Dermis microvascular lymphatic vessel endothelial cell (primary cell): ENCODE measurements at regions not wholly inside any gene's neighbourhood (a gene's known extent, or its start where the extent isn't known, plus 50 kb on each side); places are given as distances from the start of the nearest gene placed in this dataset.
"Not testable (repeated sequence)": the region's sequence is repeated elsewhere in the genome, so short reads cannot be mapped to it uniquely, and the experiment has no call there.

Experiments
- DNase-seq, 2 donors: peaks; one replicate each; pipeline versions ENCODE4 v3.0.0 to v3.0.0-alpha.2; 2010; ENCODE audit warnings: low read depth in 2 of 2

DNA sequence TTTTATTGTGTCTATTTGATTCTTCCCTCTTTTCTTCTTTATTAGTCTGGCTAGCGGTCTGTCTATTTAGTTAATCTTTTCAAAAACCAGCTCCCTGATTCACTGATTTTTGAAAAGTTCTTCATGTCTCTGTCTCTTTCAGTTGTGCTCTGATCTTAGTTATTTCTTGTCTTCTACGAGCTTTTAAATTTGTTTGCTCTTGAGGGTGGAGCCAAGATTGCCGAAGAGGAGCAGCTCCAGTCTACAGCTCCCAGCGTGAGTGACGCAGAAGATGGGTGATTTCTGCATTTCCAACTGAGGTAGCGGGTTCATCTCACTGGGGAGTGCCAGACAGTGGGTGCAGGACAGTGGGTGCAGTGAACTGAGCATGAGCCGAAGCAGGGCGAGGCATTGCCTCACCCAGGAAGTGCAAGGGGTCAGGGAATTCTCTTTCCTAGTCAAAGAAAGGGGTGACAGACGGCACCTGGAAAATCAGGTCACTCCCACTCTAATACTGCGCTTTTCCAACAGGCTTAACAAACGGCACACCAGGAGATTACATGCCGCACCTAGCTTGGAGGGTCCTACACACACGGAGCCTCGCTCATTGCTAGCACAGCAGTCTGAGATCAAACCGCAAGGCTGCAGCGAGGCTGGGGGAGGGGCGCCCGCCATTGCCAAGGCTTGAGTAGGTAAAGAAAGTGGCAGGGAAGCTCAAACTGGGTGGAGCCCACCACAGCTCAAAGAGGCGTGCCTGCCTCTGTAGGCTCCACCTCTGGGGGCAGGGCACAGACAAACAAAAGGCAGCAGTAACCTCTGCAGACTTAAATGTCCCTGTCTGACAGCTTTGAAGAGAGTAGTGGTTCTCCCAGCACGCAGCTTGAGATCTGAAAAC is 220.6 kb upstream of the IRAK1BP1 start:
- DNase-seq: not testable (repeated sequence)

DNA sequence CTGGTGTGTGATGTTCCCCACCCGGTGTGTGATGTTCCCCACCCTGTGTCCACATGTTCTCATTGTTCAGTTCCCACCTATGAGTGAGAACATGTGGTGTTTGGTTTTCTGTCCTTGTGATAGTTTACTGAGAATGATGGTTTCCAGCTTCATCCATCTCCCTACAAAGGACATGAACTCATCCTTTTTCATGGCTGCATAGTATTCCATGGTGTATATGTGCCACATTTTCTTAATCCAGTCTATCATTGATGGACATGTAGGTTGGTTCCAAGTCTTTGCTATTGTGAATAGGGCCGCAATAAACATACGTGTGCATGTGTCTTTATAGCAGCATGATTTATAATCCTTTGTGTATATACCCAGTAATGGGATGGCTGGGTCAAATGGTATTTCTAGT is 201.5 kb upstream of the IRAK1BP1 start:
- not testable (repeated sequence) for DNase-seq

DNA sequence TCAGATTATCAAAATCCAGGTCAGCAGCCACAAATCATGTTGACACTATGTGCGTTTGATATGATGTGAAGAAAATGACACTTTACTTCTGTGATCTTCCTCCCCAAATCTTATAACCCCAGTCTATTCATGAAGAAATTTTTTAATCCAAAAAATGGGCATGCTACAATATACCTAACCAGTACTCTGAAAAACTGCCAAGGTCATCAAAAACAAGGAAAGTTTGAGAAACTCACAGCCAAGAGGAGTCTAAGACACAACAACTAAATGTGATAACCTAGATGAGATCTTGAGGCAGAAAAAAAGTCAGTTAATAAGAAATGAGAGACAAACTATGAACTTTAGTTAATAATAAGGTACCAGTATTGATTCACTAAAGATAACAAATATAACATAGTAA is 200.6 kb upstream of the IRAK1BP1 start:
- DNase-seq: no peak

DNA sequence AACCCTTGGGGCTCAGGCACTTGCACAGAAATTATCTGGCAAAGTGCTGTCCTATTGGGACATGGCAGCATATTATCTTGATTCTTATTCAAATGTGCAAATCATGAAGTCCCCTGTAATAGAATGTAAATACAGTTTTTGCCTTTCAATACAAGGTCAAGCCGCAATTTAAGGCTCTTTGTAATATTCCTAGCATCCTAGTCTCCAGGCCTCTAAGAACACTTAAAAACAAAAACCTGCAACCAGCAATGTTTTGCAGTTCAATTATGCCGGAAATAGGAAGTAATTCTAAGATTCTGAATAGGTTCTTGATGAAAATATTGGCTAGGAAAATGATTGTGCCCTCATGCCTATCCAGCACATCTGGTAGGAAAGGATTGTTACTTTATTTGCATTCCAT is 197.2 kb upstream of the IRAK1BP1 start:
- DNase-seq: no peak

DNA sequence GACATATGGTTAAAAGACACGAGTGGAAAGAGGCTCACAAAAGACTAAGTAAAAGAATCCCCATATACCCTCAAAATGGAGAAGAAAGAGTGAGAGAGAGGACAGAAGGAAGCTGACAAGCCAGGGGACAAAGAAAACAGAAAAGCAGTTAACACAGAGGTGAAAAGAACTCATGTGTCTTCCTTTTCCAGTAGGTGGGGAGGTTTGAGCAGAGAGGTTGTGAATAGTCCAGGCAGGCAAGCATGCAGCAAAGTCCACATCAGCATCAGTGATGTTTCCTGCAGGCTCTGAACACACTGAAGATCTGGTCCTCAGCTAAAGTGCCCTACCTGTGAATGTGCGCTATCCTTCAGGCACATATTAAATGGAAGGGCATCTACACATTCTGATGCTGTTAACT is 196.5 kb upstream of the IRAK1BP1 start:
- no peak for DNase-seq

DNA sequence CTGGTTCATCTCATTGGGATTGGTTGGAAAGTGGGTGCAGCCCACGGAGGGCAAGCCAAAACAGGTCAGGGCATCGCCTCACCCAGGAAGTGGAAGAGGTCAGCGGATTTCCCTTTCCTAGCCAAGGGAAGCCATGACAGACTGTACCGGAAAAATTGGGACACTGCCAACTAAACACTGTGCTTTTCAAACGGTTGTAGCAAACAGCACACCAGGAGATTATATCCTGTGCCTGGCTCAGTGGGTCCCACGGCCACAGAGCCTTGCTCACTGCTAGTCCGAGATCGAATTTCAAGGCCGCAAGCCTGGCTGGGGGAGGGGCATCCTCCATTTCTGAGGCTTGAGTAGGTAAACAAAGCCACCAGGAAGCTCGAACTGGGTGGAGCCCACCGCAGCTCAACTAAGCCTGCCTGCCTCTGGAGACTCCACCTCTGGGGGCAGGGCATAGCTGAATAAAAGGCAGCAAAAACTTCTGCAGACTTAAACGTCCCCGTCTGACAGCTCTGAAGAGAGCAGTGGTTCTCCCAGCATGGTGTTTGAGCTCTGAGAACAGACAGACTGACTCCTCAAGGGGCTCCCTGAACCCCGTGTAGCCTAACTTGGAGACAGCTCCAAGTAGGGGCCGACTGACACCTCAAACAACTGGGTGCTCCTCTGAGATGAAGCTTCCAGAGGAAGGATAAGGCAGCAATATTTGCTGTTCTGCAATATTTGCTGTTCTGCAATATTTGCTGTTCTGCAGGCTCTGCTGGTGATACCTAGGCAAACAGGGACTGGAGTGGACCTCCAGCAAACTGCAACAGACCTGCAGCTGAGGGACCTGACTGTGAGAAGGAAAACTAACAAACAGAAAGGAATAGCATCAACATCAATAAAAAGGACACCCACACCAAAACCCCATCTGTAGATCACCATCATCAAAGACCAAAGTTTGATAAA is 191.0 kb upstream of the IRAK1BP1 start:
- not testable (repeated sequence) for DNase-seq

DNA sequence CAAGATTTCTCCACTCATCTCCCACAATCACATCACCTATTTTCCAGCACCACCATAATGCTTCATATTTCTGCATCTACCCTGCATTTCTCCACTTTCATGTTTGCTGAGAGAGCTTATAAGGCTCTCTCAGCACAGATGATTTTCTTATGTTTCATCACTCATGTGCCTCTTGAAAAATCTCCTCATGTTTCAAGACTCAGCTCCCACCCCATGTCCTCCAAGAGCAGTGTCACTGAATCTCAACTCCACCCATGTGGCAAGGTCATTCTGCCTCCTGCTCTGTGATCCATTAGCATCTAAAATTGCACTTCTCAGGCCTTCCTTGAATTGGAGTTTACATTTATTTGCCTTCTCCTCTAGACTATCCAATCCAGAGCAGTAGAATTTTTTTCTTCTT is 178.7 kb upstream of the IRAK1BP1 start:
- DNase-seq: no peak

DNA sequence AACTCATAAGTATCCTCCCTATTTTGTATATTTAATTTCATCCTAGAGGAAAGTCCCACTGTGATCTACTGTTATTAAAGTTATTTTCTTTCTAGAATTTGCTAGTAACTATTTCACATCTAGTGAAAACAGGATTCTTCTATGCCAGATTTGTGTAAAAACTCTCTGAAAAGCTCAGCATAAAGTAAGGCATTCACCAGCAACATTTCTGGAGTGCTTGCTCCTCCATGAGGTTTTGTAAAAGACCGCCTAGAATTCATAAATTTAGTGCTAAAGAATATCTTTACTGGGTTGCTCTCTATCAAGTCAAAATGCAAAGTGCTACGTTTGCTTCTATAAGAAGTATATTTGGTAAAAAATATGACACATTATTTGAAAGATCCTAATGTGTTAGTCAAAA is 173.5 kb upstream of the IRAK1BP1 start:
- DNase-seq: peak; percentile 1 to 11

DNA sequence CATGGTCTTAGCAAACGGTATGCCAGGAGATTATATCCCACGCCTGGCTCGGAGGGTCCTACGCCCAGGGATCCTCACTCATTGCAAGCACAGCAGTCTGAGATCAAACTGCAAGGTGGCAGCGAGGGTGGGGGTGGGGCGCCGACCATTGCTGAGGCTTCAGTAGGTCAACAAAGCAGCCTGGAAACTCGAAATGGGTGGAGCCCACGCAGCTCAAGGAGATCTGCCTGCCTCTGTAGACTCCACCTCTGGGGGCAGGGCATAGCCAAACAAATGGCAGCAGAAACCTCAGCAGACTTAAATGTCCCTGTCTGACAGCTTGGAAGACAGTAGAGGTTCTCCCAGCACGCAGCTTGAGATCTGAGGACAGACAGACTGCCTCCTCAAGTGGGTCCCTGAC is 172.7 kb upstream of the IRAK1BP1 start:
- DNase-seq: not testable (repeated sequence)

DNA sequence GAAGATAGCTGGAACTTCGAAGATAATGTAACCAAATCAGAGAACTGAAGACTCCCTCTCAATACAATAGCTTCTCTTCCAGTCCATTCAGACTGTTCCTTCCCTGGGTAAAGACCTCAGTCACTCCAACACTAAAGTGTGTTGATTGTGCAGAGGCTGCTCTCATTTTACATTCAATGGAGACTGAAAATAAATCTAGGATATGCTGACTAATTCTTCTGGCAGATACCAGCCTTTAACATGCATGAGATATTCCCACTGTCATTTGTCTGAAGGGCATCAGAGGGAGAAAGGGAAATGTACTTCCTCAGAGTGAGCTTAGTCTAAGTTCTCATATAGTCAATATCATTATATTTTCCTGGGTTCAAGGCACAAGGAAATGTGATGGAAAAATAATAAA is 166.4 kb upstream of the IRAK1BP1 start:
- DNase-seq: no peak

DNA sequence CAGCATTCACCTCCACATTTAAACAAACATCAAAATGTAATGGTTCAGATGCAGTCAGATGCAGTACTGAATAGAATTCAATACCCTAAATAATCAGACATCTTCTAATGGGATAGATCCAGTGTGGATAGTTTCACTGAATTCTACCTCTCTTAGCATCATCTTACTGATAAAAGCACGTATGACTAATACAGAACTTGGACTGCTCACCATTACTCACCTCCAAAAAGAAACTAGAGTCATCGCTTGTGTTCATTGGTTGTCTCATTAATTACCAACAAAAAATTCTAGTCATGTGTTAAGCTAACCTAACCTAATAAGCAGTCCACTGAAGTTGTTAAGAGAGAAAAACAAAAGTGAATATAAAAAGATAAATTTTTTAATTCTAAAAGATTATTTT is 165.9 kb upstream of the IRAK1BP1 start:
- DNase-seq: peak in 1 of 2 donors; percentile 2

DNA sequence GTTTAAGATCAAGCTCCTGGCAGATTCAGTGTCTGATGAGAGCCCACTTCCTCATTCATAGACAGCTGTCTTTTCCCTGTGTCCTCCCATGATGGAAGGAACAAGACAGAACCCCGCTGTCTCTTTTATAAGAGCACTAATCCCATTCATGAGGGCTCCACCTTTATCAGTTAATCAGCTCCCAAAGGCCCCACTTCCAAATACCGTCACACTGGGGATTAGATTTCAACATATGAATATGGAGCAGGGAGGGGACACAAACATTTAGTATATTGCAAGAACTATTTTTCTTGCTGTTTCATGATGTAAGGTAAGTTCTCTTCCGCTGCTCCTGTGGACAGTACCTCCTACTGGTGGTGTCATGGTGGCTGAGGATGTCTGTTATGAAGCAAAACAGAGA is 158.3 kb upstream of the IRAK1BP1 start:
- no peak for DNase-seq

DNA sequence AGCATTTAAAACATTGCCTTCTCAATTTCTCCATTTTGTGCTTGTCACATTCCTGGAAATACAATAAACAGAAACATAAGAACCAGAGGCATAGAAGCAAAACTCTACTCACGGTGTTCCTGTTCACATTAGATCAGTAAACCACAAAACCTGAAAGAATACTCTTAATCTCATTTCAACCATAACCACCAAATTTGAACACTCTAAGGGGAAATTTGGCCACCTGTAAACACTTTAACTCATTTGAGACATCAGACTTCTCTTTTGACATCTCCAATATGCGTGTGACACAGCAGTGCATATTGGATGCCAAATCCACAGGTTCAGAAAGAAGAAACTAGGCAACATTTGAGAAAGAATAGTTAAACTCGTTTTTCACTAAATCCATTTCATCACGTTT is 153.8 kb upstream of the IRAK1BP1 start:
- DNase-seq: no peak

DNA sequence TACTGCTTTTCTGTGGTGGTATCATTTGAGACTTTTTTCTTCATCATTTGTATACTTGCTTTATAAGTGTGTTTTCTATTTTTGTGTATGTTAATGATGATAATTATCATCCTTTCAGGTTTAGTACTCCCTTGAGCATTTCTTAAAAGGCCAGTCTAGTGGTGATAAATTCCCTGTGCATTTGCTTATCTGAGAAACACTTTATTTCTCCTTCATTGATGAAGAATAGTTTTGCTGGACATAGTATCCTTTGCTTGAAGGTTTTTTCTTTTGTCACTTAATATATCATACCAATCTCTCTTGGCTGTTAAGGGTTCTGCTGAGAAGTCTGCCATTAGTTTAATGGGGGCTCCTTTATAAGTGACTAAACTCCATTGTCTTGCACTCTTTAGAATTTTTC is 123.2 kb upstream of the IRAK1BP1 start:
- DNase-seq: no peak

DNA sequence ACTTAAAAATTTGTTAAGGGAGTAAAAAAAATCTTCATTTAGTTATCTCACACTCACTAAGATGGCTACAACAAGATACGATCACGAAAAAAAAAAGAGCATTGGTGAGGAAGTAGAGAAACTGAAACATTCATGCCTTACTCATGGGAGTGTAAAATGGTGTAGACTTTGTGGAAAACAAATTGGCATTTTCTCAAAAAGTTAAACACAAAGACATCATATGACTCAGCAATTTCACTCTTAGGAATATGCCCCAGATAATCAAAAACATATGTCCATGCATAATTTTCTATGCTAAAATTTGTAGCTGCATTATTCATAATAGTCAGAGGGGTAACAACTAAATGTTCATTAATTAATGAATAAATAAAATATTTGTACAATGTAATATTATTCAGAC is 120.9 kb upstream of the IRAK1BP1 start:
- no peak for DNase-seq

DNA sequence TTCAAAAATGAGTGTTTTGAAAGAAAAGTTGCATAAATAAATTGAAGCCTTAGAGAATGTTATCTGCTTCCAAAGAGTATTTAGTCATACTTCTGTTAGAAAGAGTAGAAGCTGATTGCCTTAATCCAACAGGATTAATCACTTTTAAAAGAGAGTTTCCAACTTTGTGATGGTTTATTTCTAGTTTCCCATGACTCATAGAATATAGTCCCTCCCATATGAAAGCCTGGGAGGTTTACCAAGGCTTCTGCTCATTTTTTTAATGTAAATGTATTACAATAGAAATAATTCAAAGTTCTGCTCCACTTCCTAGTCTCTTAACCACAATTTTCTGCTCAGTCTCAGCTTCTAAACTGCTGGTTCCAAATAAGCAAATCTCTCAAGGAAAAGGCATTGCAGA is 118.0 kb upstream of the IRAK1BP1 start:
- DNase-seq: no peak

DNA sequence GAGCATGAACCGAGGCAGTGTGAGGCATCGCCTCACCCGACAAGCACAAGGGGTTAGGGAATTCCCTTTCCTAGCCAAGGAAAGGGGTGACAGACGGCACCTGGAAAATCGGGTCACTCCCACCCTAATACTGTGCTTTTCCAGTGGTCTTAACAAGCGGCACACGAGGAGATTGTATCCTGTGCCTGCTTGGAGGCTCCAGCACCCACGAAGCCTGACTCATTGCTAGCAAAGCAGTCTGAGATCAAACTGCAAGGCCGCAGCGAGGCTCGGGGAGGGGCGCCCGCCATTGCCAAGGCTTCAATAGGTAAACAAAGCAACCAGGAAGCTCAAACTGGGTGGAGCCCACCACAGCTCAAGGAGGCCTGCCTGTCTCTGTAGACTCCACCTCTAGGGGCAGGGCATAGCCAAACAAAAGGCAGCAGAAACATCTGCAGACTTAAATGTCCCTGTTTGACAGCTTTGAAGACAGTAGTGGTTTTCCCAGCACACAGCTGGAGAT is 109.0 kb upstream of the IRAK1BP1 start:
- DNase-seq: not testable (repeated sequence)

DNA sequence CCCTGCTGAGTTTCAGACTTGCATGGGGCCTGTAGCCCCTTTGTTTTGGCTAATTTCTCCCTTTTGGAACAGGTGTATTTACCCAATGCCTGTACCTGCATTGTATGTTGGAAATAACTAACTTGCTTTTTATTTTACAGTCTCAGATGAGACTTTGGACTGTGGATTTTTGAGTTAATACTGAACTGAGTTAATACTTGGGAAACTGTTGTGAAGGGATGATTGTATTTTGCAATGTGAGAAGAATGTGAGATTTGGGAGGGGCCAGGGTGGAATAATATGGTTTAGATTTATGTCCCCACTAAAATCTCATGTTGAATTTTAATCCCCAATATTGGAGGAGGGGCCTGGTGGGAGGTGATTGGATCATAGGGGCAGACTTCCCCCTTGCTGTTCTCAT is 99.1 kb upstream of the IRAK1BP1 start:
- no peak for DNase-seq

DNA sequence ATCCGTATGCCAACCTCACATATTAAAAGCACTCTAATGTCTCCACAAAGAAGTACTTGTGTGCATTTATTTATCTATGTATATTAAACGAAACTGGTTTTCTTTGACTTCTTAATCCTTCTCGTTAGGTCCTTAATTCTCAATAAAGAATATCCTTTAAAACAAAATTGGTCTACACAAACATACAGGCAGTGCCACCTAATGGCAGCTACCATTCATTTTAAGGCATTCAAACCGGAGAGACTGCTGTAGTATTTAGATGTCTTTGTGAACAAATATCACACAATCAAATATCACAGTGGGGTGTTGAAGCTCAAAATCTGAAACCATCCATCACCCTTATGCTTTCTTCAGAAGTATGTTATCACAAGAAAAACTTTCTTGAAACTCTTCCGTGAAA is 96.6 kb upstream of the IRAK1BP1 start:
- peak in 1 of 2 donors; percentile 5 for DNase-seq

DNA sequence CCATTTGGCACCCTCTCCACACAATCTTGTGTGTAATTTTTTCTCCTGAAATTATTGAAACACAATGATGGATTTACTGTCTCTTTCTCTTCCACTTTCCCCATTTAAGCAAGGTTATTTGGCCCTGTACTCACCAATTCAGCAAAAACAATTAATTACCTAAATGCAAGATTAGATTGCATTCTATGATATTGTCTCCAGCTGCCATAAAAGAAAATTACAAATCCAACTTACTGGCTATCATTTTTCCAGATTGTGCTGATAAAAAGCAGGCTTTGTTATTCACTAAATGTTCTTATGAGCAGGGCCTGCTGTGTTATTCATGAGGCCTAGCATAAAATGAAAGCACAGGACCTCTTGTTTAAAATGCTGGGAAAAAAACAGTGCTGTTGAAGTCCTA is 95.8 kb upstream of the IRAK1BP1 start:
- no peak for DNase-seq

DNA sequence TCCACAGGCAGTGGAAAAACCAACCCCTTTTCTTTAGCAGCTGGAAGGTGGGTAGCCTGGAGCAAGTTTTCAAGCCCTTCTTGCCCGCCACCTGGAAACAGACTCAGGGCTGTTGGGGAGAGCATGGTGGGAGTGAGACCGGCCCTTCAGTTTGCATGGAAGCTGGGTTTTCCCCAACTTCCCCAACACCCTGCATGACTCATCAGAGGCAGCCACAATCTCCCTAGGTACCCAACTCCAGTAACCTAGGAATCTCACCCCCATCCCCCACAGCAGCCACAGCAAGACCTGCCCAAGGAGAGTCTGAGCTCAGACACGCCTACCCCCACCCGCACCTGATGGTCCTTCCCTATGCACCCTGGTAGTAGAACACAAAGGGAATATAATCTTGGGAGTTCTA is 86.3 kb upstream of the IRAK1BP1 start:
- no peak for DNase-seq

DNA sequence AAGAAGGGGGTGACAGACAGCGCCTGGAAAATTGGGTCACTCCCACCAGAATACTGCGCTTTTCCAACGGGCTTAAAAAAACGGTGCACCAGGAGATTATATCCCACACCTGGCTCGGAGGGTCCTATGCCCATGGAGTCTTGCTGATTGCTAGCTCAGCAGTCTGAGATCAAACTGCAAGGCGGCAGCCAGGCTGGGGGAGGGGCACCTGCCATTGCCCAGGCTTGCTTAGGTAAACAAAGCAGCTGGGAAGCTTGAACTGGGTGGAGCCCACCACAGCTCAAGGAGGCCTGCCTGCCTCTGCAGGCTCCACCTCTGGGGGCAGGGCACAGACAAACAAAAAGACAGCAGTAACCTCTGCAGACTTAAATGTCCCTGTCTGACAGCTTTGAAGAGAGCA is 84.0 kb upstream of the IRAK1BP1 start:
- DNase-seq: not testable (repeated sequence)
